ENCODE measurements at regions not wholly inside any gene's neighbourhood (a gene's known extent, or its start where the extent isn't known, plus 50 kb on each side); places are given as distances from the start of the nearest gene placed in this dataset.
"Not testable (repeated sequence)": the region's sequence is repeated elsewhere in the genome, so short reads cannot be mapped to it uniquely, and the experiment has no call there.

DNA sequence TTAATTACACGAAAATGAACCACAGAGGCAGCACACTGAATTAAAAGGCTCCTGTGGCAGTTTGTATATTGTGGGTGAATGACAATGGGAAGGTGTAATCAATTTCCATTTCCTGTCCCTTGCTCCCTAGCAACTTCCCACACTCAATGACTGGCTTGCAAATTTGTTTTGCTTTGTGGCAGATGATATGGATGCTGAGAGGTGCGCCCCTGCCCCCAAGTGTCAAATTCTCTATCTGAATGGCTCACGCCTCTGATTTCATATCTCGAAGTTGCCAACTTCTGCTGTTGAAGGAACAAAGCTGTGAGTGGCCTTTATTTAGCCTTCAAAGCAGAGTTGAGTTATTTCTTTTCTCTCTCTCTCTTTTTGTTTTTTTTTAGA lies 86.0 kb downstream of the FOXD2 start:
- peak; percentile 20 for DNase-seq

DNA sequence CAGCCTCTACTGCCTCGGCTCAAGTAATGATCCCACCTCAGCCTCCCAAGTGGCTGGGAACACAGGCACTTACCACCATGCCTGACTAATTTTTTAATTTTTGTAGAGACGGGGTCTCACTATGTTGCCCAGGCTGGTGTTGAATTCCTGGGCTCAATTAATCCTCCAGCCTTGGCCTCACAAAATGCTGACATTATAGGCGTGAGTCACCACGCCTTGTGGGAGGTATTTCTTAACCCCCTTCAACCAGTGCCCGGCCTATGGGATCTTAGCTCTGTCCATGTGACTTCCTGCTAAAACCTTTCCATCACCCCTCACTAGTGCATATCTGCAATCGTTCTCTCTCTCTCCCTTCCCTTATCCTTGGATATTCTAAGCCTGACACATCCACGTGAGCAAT lies 86.4 kb downstream of the FOXD2 start:
- DNase-seq: no peak

DNA sequence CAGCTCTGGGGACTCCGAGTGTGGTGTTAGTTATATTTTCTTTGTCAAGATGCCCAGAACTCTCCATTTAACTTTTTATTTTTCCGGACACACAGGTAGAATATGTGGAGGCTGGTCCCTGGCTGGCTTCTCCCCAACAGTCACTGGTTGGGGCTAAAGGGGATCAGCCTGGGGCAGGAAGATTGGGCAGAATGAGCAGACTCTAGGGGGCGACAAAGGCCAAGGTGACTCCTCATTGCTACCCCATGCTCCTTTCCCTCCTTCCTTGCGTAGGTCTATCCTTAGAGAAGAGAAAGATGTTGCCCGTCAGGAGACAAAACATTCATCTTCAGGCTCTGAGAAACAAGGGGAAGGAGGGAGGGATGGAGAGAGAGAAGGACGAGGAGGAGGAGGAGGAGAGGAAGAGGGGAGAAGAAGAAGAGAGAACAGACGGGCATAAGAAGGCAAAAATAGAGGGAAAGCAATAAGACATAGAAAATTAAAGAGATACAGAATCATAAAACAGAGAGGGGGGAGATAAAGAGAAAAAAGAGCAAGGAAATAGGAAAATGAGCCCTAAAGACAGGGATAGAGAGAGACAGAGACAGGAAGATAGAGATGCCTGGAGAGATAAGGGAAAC lies 89.9 kb downstream of the FOXD2 start:
- DNase-seq: no peak

DNA sequence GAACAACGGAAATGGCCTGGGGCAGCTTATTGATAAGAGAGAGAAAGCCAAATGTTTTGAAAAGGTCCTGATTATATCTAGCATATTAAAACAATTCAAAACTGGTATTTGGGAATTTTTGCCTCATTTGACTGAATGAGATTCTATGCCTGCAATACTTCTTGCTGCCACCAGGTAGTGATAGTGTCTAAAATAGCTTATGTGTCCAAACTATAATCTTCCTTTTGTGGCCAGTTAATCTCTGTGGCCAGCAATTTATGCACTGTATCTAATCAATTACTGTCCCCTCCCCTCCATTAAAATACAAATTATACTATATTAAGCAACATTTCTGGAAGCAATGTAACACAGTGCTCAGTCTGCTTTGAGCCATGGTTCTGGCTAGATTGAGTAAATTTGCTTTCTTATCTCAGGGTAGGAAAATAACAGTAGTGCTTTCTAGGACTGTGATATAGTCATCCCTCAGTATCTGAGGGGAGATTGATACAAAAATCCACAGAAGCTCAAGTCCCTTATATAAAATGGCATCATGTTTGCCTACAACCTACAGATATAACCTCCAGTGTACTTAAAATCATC lies 91.8 kb downstream of the FOXD2 start:
- no peak for DNase-seq

DNA sequence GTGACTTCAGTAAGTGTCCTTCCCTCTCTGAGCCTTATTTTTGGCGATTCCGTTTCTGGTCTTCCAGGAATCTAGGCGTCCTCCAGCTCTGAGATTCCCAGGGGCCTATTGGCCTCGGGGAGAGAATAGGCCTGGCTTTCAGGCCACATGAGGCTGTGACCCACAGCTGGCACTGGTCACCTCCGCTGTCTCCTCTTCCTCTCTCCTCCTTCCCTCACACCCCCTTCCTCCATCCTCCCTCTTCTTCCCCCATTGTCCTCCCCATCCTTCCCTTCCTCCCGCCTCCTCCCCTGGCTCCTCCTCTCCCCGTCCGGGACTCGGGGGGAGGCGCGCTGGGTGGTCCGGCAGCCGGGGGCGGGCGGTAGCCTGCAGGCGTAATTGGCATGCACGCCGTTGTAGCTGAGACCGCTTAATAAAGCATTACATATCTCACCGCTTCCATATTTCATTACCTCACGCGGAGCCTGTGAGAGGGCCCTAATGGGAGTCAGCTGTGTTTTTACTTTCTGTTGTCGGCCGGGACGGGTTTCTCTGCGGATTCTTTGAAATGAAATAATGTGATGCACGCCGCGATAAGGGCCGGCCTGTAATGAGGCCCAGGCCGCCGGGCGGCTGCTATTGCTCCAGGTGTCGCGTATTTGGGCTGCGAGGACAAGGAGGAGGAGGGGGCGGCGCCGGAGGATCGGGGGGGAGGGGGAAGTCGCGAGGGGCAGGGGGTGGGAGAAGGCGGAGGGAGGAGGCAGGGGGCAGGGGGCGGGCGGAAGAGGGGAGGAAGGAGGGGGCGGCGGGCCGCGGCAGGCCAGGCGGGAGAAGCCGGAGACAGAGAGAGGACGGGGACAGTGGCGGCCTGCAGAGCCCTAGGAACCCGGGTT lies 95.3 kb downstream of the FOXD2 start:
- peak; percentile 48 for DNase-seq

DNA sequence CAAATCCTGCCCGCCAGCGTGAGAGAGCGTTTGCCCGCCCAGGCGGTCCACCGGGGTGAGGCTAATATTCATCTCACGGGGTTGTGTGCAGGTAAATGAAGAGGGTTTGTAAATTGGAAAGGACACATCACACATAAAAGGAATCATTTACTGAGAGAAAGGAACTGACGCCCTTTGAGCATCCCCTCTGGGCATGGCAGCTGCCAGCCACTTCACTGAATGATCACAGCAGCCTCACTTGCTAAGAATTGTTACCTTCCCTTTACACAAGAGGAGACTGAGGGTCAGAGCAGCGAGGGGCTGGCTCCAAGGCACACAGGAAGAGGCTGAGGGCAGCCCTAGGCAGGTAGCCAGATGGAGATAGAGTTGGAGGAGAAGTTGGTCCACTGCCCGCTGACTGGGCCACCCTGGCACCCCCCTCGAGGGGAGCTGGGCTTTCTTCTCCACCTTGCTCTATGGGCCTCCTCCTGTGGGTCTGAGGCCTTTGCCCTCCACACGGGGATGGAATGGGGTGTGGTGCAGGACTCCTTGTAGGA lies 96.0 kb downstream of the FOXD2 start:
- DNase-seq: peak; percentile 15

DNA sequence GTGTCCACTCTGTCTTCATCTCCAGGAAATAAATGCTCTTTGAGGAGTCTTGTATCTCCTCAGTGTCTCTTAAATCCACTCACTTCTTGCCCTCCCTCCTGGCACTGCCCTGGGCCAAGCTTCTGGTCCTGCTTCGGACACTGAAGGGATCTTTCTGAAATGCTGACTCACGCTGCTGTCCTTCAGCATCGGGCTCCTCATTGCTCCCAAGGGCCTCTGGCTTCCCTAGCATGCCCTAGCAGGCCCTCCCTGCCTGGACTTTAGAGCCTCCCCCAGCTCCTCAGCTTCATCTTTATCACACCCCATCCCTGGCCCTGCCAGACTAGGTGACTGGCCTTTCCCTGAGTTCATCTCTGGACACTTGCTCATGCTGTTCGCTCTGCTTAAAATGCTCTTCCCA lies 96.6 kb downstream of the FOXD2 start:
- no peak for DNase-seq

DNA sequence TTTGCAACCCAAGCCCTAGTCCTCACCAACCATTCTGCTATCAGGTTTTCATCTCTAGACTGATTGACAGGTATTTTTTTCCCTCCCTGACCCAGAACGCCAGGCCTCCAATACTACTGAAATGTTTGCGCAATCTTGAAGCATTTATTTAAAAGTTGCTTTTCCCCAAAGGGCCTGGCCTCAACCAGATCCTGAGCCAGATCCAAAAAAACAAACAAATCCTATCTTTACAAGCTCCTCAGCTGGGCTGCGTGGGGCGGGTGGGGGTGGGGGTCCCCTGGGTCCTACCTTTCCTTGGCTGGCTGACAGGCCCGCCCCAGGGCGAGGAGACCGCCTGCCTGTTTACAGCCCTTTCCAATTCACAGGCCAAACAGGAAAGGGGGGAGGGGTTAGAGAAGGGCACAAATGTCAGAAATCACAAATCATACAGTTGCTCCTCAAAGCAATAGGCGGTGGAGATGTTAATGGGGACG lies 98.8 kb downstream of the FOXD2 start:
- no peak for DNase-seq

DNA sequence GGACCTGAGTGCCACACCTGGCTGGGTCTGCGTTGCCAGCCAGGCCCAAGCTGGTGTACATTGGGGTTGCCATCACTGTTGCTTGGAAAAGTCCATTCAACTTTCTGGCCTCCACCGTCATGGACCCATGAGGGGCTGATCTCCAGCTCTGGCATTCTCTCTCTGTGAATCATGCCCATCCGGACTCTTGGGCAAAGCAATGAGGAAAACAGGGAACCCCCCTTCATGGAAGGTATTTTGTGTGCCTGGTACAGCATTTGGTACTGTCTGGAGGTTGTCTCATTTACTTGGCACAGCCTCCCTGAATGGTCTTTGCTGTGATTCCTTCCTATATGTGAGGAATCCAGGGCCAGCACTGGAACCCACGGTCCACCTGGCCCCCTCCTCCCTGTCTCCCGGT lies 99.4 kb downstream of the FOXD2 start:
- DNase-seq: no peak

DNA sequence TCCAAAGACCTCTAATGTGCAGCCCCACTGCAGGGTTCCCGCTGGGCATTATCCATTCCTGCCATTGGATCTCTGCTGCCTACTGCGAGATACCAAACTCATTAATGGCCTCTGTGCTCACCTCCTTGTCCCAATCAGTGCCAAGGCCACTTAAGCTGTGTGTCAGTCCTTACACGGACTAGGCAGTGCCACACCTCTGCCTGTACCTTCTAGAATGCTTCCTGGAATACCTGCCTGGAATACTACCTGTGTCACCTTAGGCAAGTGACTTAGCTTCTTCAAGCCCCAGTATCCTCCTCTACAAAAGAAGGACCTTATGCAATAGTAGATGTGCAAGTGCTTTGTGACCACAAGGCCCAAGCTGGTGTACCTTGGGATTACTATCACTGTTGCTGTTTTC lies 100.1 kb downstream of the FOXD2 start:
- no peak for DNase-seq

DNA sequence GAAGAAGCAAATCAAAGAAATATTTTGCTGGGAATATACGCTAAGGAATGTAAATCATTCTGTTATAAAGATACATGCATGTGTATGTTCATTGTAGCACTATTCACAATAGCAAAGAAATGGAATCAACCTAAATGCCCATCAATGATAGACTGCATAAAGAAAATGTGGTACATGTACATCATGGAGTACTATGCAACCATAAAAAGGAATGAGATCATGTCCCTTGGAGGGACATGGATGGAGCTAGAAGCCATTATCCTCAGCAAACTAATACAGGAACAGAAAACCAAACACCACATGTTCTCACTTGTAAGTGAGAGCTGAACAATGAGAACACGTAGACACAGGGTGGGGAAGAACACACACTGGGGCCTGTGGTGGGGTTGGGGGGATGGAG lies 100.7 kb downstream of the FOXD2 start:
- not testable (repeated sequence) for DNase-seq

DNA sequence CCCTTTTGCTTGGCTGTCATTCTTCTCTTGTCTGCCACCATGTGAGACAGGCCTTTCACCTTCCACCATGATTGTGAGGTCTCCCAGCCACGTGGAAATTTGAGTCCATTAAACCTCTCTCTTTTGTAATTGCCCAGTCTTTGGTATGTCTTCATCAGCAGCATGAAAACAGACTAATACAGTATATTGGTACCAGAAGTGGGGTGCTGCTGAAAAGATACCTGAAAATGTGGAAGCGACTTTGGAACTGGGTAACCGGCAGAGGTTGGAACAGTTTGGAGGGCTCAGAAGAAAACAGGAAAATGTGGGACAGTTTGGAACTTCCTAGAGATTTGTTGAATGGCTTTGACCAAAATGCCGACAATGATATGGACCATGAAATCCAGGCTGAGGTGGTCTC lies 103.9 kb downstream of the FOXD2 start:
- not testable (repeated sequence) for DNase-seq

DNA sequence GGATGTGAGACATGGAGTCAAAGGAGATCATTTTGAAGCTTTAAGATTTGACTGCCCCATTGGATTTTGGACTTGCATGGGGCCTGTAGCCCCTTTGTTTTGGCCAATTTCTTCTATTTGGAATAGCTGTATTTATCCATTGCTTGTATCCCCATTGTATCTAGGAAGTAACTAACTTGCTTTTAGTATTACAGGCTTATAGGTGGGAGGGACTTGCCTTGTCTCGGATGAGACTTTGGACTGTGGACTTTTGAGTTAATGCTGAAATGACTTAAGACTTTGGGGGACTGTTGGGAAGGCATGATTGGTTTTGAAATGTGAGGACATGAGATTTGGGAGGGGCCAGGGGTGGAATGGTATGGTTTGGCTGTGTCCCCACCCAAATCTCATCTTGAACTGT lies 105.2 kb downstream of the FOXD2 start:
- DNase-seq: not testable (repeated sequence)

DNA sequence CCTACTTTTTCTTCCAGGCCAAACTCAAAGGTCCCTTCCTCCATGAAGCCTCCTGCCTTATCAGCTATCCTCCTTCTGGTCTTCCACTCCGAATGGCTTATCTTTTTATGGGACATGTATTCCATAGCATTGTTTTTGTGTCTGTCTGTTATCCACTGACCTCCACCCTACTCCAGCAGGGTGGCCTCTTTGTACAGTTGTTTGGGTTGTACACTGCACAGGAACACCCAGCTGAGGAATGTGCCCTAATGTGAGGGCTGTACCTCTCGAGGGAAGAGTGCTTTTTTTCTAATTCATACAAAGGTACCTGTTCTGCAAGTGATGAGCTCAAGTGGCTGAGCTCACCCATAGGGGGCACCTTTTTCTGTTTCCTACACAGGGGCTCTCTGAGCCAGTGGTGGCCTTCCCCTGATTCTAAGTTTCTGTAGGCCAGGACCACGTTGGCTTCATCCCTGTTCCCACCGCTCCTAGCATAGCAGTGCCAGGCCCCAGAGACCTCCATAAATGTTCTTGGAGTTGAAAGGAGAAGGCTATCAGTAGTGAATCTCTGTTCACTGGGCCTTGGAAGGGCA lies 108.2 kb downstream of the FOXD2 start:
- DNase-seq: no peak

DNA sequence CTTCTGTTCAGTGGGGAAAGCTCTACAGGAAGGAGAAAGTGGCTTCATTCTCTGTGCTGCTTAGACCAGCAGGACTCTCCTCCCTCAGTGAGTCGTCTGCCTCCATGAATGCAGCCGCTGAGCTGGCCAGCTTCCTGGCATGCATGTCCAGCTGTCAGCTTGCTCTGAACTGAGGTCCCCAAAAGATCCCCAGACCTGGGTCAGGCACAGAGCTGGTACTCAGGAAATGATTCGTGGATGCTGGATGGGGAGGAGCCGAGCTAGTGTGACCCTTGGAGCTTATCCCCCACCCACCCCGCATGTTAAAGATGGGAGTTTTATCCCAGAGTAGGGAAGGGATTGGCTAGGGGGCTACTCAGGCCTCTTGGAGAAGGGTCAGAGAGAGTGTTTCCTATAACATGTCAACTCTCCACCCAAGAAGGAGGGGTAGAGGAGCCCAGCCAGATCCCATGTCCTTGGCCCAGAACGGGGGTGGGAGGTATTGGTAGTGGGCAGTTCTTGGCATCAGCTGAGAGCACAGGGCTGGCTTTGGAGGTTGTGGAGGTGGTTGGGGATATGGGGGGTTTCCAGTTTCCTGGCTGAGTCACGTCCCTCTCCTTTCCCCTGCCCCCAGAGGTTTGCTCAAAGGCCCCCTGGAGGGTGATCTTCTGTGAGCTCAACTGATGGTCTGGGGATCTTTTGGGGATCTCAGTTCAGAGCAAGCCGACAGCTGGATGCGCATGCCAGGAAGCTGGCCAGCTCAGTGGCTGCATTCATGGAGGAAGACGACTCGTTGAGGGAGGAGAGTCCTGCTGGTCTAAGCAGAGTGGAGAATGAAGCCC lies 110.1 kb downstream of the FOXD2 start:
- DNase-seq: no peak

DNA sequence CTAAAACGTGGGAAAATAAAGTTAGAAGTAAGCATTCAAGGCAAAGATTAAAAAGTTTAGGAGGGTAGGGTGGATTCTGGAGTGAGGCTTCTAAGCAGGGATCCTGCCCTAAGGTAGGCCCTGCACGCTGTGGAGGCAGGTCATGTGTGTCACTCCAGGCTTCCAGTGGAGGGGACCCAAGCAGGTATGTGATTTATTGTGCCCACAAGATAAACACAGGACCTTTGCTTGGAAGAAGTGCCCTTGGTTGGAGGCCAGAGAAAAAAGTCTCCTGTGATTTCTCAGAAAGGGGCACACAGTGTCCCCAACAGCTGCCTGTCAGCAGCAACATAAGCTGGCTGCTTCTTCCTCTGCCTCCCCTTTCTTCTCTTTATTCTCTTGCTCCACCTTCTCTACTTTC lies 110.8 kb downstream of the FOXD2 start:
- no peak for DNase-seq

DNA sequence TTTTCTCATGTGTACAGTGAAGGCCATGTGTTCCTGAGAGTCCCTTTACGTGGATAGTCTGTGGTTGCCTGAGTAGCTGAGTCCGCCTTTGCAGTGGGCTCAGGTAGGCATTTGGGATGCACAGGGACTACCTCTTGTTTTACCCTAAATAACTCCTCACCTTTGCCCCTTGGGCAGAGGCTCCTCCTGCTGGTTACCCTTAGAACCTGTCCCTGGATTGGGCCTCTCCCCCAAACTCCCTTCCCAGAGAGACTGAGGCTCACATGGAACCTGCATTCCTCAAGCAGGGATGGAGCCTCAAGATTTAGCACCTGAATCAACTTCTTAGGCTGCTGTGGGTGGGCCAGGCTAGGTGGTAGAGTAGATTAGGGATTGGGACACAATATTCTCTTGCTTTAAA lies 111.7 kb downstream of the FOXD2 start:
- DNase-seq: no peak

DNA sequence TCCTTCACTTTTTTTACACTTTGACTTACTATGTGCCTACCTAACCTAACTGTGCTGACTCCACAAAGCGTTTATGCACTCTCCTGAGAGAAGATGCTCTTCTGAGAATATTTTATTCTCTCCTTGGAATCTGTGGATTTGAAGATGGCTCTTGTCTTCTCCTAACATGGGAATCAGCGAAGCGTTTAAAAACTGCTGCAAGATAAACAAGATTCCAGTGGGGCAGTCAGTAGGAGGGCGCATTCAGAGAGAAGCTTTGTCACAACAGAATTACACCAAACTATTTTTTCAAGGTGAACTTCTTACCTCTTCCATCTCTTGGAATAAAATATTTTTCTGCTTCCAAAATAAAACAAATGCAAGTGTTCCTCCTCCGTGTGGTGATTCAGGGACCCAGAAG lies 113.1 kb downstream of the FOXD2 start:
- no peak for DNase-seq

DNA sequence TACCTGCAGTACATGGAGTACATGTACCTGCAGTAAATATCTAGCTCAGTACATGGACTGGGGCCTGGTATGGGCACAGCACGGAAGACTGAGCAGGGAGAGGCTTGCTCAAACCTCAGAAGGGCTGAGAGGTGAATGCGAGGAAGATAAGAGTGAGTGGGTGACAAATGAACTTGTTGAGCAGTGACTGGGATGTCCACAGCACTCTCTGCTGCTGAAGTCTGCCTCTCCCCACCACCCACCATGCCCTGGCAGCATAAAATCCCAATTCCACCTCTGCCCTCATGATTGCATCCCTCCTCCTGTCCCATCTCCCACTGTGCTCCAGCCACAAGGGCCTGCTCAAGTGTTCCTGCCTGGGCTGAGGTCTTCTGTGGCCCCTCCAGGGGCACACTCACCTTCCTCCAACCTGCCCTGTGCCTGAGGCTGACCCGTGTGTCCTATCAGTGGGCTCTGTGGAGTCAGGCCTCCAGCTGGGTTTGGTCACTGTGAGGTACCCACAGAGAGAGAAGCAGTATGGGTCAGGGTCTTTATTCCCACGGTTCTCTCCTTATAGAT lies 114.2 kb downstream of the FOXD2 start:
- no peak for DNase-seq

DNA sequence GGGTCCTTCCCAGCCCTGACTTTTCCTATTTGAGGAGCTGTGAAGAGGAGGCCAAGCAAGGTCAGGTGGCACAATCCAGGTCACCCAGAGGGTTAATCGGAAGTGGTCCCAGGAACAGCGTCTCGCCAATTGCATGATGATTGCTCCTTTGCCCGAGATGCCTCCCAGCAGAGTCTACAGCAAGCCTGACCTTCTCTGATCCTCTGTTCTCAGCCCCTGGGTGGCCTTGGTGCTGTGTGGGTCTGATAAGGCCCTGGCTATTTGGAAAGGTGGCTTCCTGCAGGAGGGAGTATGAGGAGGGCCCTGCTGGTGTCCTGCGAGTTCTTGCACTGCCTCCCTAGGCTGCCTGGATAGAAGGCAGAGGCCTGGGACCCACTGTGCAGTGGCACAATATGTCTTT lies 116.2 kb downstream of the FOXD2 start:
- no peak for DNase-seq

DNA sequence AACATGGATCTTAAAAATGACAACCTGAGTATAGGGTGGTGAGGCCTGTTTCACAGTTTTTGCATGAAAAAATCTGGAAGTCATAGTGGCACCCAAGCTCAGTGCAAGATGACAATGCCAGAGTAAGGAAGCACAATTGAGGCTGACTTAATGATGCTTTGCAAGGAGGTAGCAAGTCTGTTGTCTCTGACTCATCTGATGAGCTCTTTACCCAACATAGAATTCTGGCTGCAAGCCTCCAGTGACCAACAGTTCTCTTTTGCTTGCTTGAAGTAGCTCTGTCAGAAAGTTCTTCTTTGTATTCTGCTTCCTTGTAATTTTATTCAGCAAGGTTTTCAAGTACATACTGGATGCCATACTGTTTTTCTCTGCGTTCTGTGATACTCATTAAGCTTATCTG lies 117.1 kb downstream of the FOXD2 start:
- no peak for DNase-seq

DNA sequence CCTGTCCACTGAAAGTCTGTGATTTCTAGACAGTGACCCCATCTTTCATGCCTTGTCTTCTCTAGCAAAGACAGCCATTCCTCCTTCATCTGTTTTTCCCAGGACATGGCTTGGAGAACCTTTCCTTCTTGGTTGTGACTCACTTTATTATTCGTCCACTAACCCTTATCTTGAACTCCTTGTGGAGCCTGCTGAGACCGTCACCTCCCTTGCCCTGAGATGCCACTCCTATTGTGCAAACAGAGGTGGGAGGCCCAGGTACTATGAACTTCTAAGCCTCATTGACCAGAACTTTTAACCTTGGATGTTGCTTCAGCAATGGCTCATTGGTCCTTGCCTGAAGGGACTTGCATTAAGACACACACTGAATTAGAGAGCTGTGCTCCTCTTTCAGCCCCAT lies 117.5 kb downstream of the FOXD2 start:
- no peak for DNase-seq

Measured in NCI-H1092 (cell line).